ENCODE measurements at regions not wholly inside any gene's neighbourhood (a gene's known extent, or its start where the extent isn't known, plus 50 kb on each side); places are given as distances from the start of the nearest gene placed in this dataset.
"Not testable (repeated sequence)": the region's sequence is repeated elsewhere in the genome, so short reads cannot be mapped to it uniquely, and the experiment has no call there.

GRCh38 chrX:40964633-40965586 is 120.3 kb upstream of the USP9X start:
- Mint-ChIP-seq H3K27me3 (no peaks in the 10 kb centered on the region), H3K4me1 (no peaks in the 10 kb centered on the region), H3K27ac (no peak overlapping the region), H3K4me3 (no peak overlapping the region), H3K9me3 (no peaks in the 10 kb centered on the region), H3K36me3 (no peaks in the 10 kb centered on the region)
- CTCF ChIA-PET, result no interaction called here
- DNase-seq, result no peak

DNA sequence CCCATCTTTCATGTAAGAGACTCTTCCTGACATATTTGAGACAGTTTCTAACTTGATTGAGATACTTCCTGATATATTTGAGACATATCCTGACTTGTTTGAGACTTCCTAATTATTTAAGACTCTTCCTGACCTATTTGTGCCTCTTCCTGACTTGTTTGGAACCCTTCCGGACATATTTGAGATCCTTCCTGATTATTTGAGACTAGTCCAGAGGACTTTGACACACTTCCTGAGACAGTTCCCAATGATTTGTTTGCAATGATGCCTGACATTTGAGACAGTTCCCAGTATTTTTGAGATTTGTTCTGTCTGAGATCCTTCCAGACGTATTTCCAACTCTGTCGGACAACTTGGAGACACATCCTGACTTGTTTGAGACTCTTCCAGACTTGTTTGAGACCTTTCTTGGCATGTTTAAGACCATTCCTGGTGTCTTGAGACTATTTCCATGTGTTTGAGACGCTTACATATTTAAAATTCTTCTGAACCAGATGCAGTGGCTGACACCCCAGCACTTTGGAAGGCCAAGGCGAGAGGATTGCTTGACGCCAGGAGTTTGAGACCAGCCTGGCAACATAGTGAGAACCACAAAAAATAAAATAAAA is 118.9 kb upstream of the USP9X start:
- H3K4me1 Mint-ChIP-seq, result no peaks in the 10 kb centered on the region
- CTCF ChIA-PET, result no interaction called here
- no peaks in the 10 kb centered on the region for H3K9me3 Mint-ChIP-seq
- no peak overlapping the region for H3K27ac Mint-ChIP-seq
- no peaks in the 10 kb centered on the region for H3K36me3 Mint-ChIP-seq
- no peaks in the 10 kb centered on the region for H3K27me3 Mint-ChIP-seq
- H3K4me3 Mint-ChIP-seq, result no peak overlapping the region
- no peak for DNase-seq

DNA sequence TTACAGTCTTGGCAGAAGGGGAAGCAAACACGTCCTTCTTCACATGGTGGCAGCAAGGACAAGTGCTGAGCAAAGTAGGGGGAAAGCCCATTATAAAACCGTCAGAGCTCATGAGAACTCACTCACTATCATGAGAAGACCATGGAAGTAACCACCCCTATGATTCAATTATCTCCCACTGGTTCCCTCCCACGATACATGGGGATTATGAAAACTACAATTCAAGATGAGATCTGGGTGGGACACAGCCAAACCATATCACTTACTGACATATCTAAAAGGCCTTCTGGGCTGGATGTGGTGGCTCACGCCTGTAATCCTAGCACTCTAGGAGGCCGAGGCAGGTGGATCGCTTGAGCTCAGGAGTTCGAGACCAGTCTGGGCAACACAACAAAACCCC is 117.1 kb upstream of the USP9X start:
- CTCF ChIA-PET, result no interaction called here
- no peak overlapping the region for H3K4me3 Mint-ChIP-seq
- H3K27ac Mint-ChIP-seq, result no peak overlapping the region
- H3K27me3 Mint-ChIP-seq, result no peaks in the 10 kb centered on the region
- no peaks in the 10 kb centered on the region for H3K9me3 Mint-ChIP-seq
- H3K4me1 Mint-ChIP-seq, result no peaks in the 10 kb centered on the region
- no peaks in the 10 kb centered on the region for H3K36me3 Mint-ChIP-seq
- DNase-seq, result no peak

GRCh38 chrX:40971736-40972135 is 113.5 kb upstream of the USP9X start:
- no peaks in the 10 kb centered on the region for H3K27me3 Mint-ChIP-seq
- no peaks in the 10 kb centered on the region for H3K4me1 Mint-ChIP-seq
- no peak for DNase-seq
- no peak overlapping the region for H3K27ac Mint-ChIP-seq
- no peaks in the 10 kb centered on the region for H3K36me3 Mint-ChIP-seq
- no peaks in the 10 kb centered on the region for H3K9me3 Mint-ChIP-seq
- no peak overlapping the region for H3K4me3 Mint-ChIP-seq
- CTCF ChIA-PET, result no interaction called here

GRCh38 chrX:40973619-40974018 is 111.6 kb upstream of the USP9X start:
- H3K27me3 Mint-ChIP-seq, result no peaks in the 10 kb centered on the region
- CTCF ChIA-PET, result no interaction called here
- H3K4me1 Mint-ChIP-seq, result no peaks in the 10 kb centered on the region
- H3K36me3 Mint-ChIP-seq, result no peaks in the 10 kb centered on the region
- no peak overlapping the region for H3K27ac Mint-ChIP-seq
- no peak overlapping the region for H3K4me3 Mint-ChIP-seq
- peaks cover 4% of the 10 kb centered on the region for H3K9me3 Mint-ChIP-seq
- DNase-seq, result no peak

DNA sequence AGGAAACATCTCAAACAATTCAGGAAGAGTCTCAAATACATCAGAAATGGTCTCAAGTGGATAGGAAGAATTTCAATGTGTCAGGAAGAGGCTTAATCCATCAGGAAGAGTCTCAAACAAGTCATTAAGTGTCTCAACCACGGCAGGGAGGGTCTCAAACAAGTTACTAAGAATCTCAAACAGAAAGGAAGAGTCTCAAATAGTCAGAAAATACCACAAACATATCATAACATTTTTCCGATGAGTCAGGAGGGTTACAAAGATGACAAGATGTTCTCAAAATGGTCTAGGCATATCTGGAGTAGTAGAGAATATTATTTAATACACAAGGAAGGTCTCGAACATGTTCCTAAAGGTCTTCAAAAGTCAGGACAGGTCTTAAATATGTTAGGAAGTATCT is 109.3 kb upstream of the USP9X start:
- Mint-ChIP-seq H3K27me3 (no peaks in the 10 kb centered on the region), H3K4me3 (no peak overlapping the region), H3K4me1 (no peaks in the 10 kb centered on the region), H3K27ac (no peak overlapping the region), H3K36me3 (no peaks in the 10 kb centered on the region), H3K9me3 (peaks cover 4% of the 10 kb centered on the region)
- CTCF ChIA-PET, result no interaction called here
- no peak for DNase-seq

DNA sequence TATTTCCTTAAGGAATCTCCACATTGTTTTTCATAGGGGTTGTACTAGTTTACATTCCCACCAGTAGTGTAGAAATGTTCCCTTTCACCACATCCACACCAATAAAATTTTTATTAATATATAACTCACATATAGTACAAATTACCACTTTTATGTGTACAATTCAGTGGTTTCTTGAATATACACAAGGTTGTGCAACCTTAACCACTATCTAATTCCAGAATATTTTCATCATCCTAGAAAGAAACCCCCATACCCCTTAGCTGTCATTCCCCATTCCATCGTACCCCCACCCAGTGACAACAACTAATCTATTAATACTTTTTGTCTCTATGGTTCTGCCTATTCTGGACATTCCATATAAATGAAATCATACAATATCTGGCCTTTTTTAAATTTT is 108.3 kb upstream of the USP9X start:
- no peak overlapping the region for H3K27ac Mint-ChIP-seq
- no peak overlapping the region for H3K4me3 Mint-ChIP-seq
- peaks cover 4% of the 10 kb centered on the region for H3K9me3 Mint-ChIP-seq
- H3K4me1 Mint-ChIP-seq, result no peaks in the 10 kb centered on the region
- no peaks in the 10 kb centered on the region for H3K27me3 Mint-ChIP-seq
- no peaks in the 10 kb centered on the region for H3K36me3 Mint-ChIP-seq
- CTCF ChIA-PET, result no interaction called here
- no peak for DNase-seq

GRCh38 chrX:40984962-40985361 is 100.3 kb upstream of the USP9X start:
- no peak overlapping the region for H3K27ac Mint-ChIP-seq
- H3K4me1 Mint-ChIP-seq, result no peaks in the 10 kb centered on the region
- no peak overlapping the region for H3K4me3 Mint-ChIP-seq
- no peaks in the 10 kb centered on the region for H3K36me3 Mint-ChIP-seq
- no peaks in the 10 kb centered on the region for H3K27me3 Mint-ChIP-seq
- H3K9me3 Mint-ChIP-seq, result peaks cover 5% of the 10 kb centered on the region
- no peak for DNase-seq
- CTCF ChIA-PET, result no interaction called here

- H3K27ac Mint-ChIP-seq, result no peak overlapping the region
- H3K4me1 Mint-ChIP-seq, result no peaks in the 10 kb centered on the region
- no peak for DNase-seq
Measured at GRCh38 chrX:40987413-40987812, 97.8 kb upstream of the USP9X start.

DNA sequence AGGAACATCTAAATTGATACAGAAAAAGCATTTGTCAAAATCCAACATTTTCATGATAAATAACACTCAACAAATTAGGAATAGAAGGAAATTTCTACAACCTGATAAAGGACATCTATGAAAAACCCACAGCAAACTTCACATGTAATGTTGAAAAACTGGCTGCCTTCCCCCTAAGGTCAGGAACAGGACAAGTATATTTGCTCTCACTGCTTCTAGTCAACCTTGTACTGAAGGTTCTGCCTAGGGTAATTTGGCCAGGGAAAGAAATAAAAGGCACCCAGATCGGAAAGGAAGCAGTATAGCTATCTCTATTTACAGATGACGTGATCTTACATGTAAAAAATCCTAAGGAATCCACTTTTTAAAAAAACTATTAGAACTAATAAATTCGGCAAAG is 97.1 kb upstream of the USP9X start:
- H3K27me3 Mint-ChIP-seq, result no peaks in the 10 kb centered on the region
- CTCF ChIA-PET, result no interaction called here
- H3K4me1 Mint-ChIP-seq, result no peaks in the 10 kb centered on the region
- DNase-seq, result no peak
- H3K36me3 Mint-ChIP-seq, result no peaks in the 10 kb centered on the region
- H3K9me3 Mint-ChIP-seq, result peaks cover 5% of the 10 kb centered on the region
- H3K27ac Mint-ChIP-seq, result no peak overlapping the region
- no peak overlapping the region for H3K4me3 Mint-ChIP-seq

More at GRCh38 chrX:40987413-40987812, 97.8 kb upstream of the USP9X start:
- H3K4me3 Mint-ChIP-seq, result no peak overlapping the region
- no peaks in the 10 kb centered on the region for H3K36me3 Mint-ChIP-seq
- CTCF ChIA-PET, result no interaction called here
- H3K27me3 Mint-ChIP-seq, result no peaks in the 10 kb centered on the region
- peaks cover 5% of the 10 kb centered on the region for H3K9me3 Mint-ChIP-seq

- CTCF ChIA-PET, H3K4me3 Mint-ChIP-seq, DNase-seq: not testable (repeated sequence)
Measured at GRCh38 chrX:40993395-40993794, 91.8 kb upstream of the USP9X start.

GRCh38 chrX:40996886-40997530 is 88.2 kb upstream of the USP9X start:
- no peaks in the 10 kb centered on the region for H3K36me3 Mint-ChIP-seq
- H3K9me3 Mint-ChIP-seq, result peaks cover 5% of the 10 kb centered on the region
- H3K4me1 Mint-ChIP-seq, result no peaks in the 10 kb centered on the region
- no peak overlapping the region for H3K4me3 Mint-ChIP-seq
- no peak for DNase-seq
- H3K27me3 Mint-ChIP-seq, result peaks cover 8% of the 10 kb centered on the region
- no peak overlapping the region for H3K27ac Mint-ChIP-seq
- CTCF ChIA-PET, result no interaction called here

More at GRCh38 chrX:40993395-40993794, 91.8 kb upstream of the USP9X start:
- not testable (repeated sequence) for H3K27ac Mint-ChIP-seq, H3K4me1 Mint-ChIP-seq, H3K9me3 Mint-ChIP-seq, H3K36me3 Mint-ChIP-seq, H3K27me3 Mint-ChIP-seq

GRCh38 chrX:40998123-40998522 is 87.1 kb upstream of the USP9X start:
- peaks cover 10% of the 10 kb centered on the region for H3K27me3 Mint-ChIP-seq
- H3K36me3 Mint-ChIP-seq, result no peaks in the 10 kb centered on the region
- peaks cover 5% of the 10 kb centered on the region for H3K9me3 Mint-ChIP-seq
- H3K4me3 Mint-ChIP-seq, result no peak overlapping the region
- DNase-seq, result no peak
- CTCF ChIA-PET, result no interaction called here
- H3K27ac Mint-ChIP-seq, result no peak overlapping the region
- H3K4me1 Mint-ChIP-seq, result no peaks in the 10 kb centered on the region

- CTCF ChIA-PET, result no interaction called here
- Mint-ChIP-seq H3K4me3 (no peak overlapping the region), H3K36me3 (no peaks in the 10 kb centered on the region), H3K27ac (no peak overlapping the region), H3K27me3 (peaks cover 20% of the 10 kb centered on the region), H3K9me3 (no peaks in the 10 kb centered on the region), H3K4me1 (peaks cover 6% of the 10 kb centered on the region)
- no peak for DNase-seq
Measured at GRCh38 chrX:41001327-41001726, 83.9 kb upstream of the USP9X start.

DNA sequence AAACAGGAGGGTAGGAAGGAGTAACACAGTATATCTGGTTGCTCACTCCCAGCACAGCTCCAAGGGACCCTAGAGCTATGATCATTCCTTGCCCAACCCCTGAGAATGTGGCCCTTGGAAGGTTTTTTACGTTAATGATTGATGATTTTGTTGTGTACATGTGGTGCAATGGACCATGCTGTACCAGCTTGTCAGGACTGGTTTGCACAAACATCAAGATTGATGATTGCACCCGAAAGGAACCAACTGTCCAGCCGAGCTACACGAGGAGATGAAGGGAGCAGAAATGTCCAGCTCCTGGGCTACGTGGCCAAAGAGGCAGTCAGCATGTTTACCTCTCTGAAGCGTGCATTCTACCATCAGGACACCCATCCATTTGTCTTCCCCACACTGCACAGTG is 83.2 kb upstream of the USP9X start:
- H3K4me1 Mint-ChIP-seq, result peaks cover 9% of the 10 kb centered on the region
- H3K27ac Mint-ChIP-seq, result no peak overlapping the region
- H3K9me3 Mint-ChIP-seq, result no peaks in the 10 kb centered on the region
- no peaks in the 10 kb centered on the region for H3K36me3 Mint-ChIP-seq
- CTCF ChIA-PET, result no interaction called here
- H3K4me3 Mint-ChIP-seq, result no peak overlapping the region
- peaks cover 24% of the 10 kb centered on the region for H3K27me3 Mint-ChIP-seq
- no peak for DNase-seq

Data from activated naive CD4-positive, alpha-beta T cell treated with anti-CD3 and anti-CD28 coated beads, Interleukin-2, amount 10 ng/mL, durations not matched to agents 7 days and 5 days (primary cell).